ENCODE measurements at regions not wholly inside any gene's neighbourhood (a gene's known extent, or its start where the extent isn't known, plus 50 kb on each side); places are given as distances from the start of the nearest gene placed in this dataset.

GRCh38 chr3:124395162-124395561 lies 335.1 kb upstream of the UMPS start:
- H3K4me1 ChIP-seq (ENCODE audit: insufficient read depth, low read length): no peaks in the 10 kb centered on the region
- no peaks in the 10 kb centered on the region for H3K9me3 ChIP-seq (ENCODE audit: low read depth, low read length)
- no peak overlapping the region for H3K4me3 ChIP-seq (ENCODE audit: low read length)
- peaks cover 2% of the 10 kb centered on the region for H3K27me3 ChIP-seq (ENCODE audit: insufficient read depth, low read length)

GRCh38 chr3:124395584-124396338 lies 334.5 kb upstream of the UMPS start:
- Histone ChIP-seq H3K4me3 (ENCODE audit: low read length) (no peak overlapping the region), H3K27me3 (ENCODE audit: insufficient read depth, low read length) (peaks cover 2% of the 10 kb centered on the region), H3K9me3 (ENCODE audit: low read depth, low read length) (no peaks in the 10 kb centered on the region), H3K4me1 (ENCODE audit: insufficient read depth, low read length) (no peaks in the 10 kb centered on the region)

- H3K9me3 ChIP-seq (ENCODE audit: low read depth, low read length): no peaks in the 10 kb centered on the region
- no peaks in the 10 kb centered on the region for H3K4me1 ChIP-seq (ENCODE audit: insufficient read depth, low read length)
- peaks cover under 1% of the 10 kb centered on the region for H3K27me3 ChIP-seq (ENCODE audit: insufficient read depth, low read length)
- no peak overlapping the region for H3K4me3 ChIP-seq (ENCODE audit: low read length)
Measured at GRCh38 chr3:124396339-124396950, 333.8 kb upstream of the UMPS start.

- H3K27me3 ChIP-seq (ENCODE audit: insufficient read depth, low read length): no peaks in the 10 kb centered on the region
- no peak overlapping the region for H3K4me3 ChIP-seq (ENCODE audit: low read length)
- H3K4me1 ChIP-seq (ENCODE audit: insufficient read depth, low read length): no peaks in the 10 kb centered on the region
- H3K9me3 ChIP-seq (ENCODE audit: low read depth, low read length): no peaks in the 10 kb centered on the region
Measured at GRCh38 chr3:124397088-124397487, 333.2 kb upstream of the UMPS start.

GRCh38 chr3:124398594-124398993 lies 331.7 kb upstream of the UMPS start:
- no peaks in the 10 kb centered on the region for H3K4me1 ChIP-seq (ENCODE audit: insufficient read depth, low read length)
- no peak overlapping the region for H3K4me3 ChIP-seq (ENCODE audit: low read length)
- H3K9me3 ChIP-seq (ENCODE audit: low read depth, low read length): no peaks in the 10 kb centered on the region
- no peaks in the 10 kb centered on the region for H3K27me3 ChIP-seq (ENCODE audit: insufficient read depth, low read length)

- H3K27me3 ChIP-seq (ENCODE audit: insufficient read depth, low read length): peaks cover 3% of the 10 kb centered on the region
- H3K4me3 ChIP-seq (ENCODE audit: low read length): no peak overlapping the region
- no peaks in the 10 kb centered on the region for H3K9me3 ChIP-seq (ENCODE audit: low read depth, low read length)
- no peaks in the 10 kb centered on the region for H3K4me1 ChIP-seq (ENCODE audit: insufficient read depth, low read length)
Measured at GRCh38 chr3:124401843-124402242, 328.4 kb upstream of the UMPS start.

- Histone ChIP-seq H3K4me3 (ENCODE audit: low read length) (no peak overlapping the region), H3K9me3 (ENCODE audit: low read depth, low read length) (no peaks in the 10 kb centered on the region), H3K27me3 (ENCODE audit: insufficient read depth, low read length) (peaks cover 3% of the 10 kb centered on the region), H3K4me1 (ENCODE audit: insufficient read depth, low read length) (no peaks in the 10 kb centered on the region)
Measured at GRCh38 chr3:124402791-124403190, 327.5 kb upstream of the UMPS start.

GRCh38 chr3:124404621-124405020 lies 325.6 kb upstream of the UMPS start:
- Histone ChIP-seq H3K27me3 (ENCODE audit: insufficient read depth, low read length) (peaks cover 3% of the 10 kb centered on the region), H3K9me3 (ENCODE audit: low read depth, low read length) (no peaks in the 10 kb centered on the region), H3K4me3 (ENCODE audit: low read length) (no peak overlapping the region), H3K4me1 (ENCODE audit: insufficient read depth, low read length) (no peaks in the 10 kb centered on the region)

- H3K9me3 ChIP-seq (ENCODE audit: low read depth, low read length): no peaks in the 10 kb centered on the region
- peaks cover 3% of the 10 kb centered on the region for H3K27me3 ChIP-seq (ENCODE audit: insufficient read depth, low read length)
- H3K4me3 ChIP-seq (ENCODE audit: low read length): no peak overlapping the region
- no peaks in the 10 kb centered on the region for H3K4me1 ChIP-seq (ENCODE audit: insufficient read depth, low read length)
Measured at GRCh38 chr3:124407260-124407659, 323.0 kb upstream of the UMPS start.

- Histone ChIP-seq H3K9me3 (ENCODE audit: low read depth, low read length) (no peaks in the 10 kb centered on the region), H3K4me3 (ENCODE audit: low read length) (no peak overlapping the region), H3K4me1 (ENCODE audit: insufficient read depth, low read length) (no peaks in the 10 kb centered on the region), H3K27me3 (ENCODE audit: insufficient read depth, low read length) (peaks cover 3% of the 10 kb centered on the region)
Measured at GRCh38 chr3:124409650-124410275, 320.5 kb upstream of the UMPS start.

GRCh38 chr3:124410471-124410870 lies 319.8 kb upstream of the UMPS start:
- Histone ChIP-seq H3K4me3 (ENCODE audit: low read length) (no peak overlapping the region), H3K27me3 (ENCODE audit: insufficient read depth, low read length) (peaks cover 3% of the 10 kb centered on the region), H3K9me3 (ENCODE audit: low read depth, low read length) (no peaks in the 10 kb centered on the region), H3K4me1 (ENCODE audit: insufficient read depth, low read length) (no peaks in the 10 kb centered on the region)

GRCh38 chr3:124411728-124412127 lies 318.5 kb upstream of the UMPS start:
- no peaks in the 10 kb centered on the region for H3K4me1 ChIP-seq (ENCODE audit: insufficient read depth, low read length)
- no peak overlapping the region for H3K4me3 ChIP-seq (ENCODE audit: low read length)
- no peaks in the 10 kb centered on the region for H3K9me3 ChIP-seq (ENCODE audit: low read depth, low read length)
- no peaks in the 10 kb centered on the region for H3K27me3 ChIP-seq (ENCODE audit: insufficient read depth, low read length)

- H3K4me3 ChIP-seq (ENCODE audit: low read length): no peak overlapping the region
- H3K27me3 ChIP-seq (ENCODE audit: insufficient read depth, low read length): no peaks in the 10 kb centered on the region
- H3K4me1 ChIP-seq (ENCODE audit: insufficient read depth, low read length): no peaks in the 10 kb centered on the region
- H3K9me3 ChIP-seq (ENCODE audit: low read depth, low read length): no peaks in the 10 kb centered on the region
Measured at GRCh38 chr3:124412644-124413043, 317.6 kb upstream of the UMPS start.

- Histone ChIP-seq H3K9me3 (ENCODE audit: low read depth, low read length) (no peaks in the 10 kb centered on the region), H3K27me3 (ENCODE audit: insufficient read depth, low read length) (no peaks in the 10 kb centered on the region), H3K4me1 (ENCODE audit: insufficient read depth, low read length) (no peaks in the 10 kb centered on the region), H3K4me3 (ENCODE audit: low read length) (no peak overlapping the region)
Measured at GRCh38 chr3:124413393-124413792, 316.9 kb upstream of the UMPS start.

- H3K4me3 ChIP-seq (ENCODE audit: low read length): no peak overlapping the region
Measured at GRCh38 chr3:124413989-124414598, 316.2 kb upstream of the UMPS start.

More at GRCh38 chr3:124413989-124414598, 316.2 kb upstream of the UMPS start:
- Histone ChIP-seq H3K27me3 (ENCODE audit: insufficient read depth, low read length) (no peaks in the 10 kb centered on the region), H3K4me1 (ENCODE audit: insufficient read depth, low read length) (no peaks in the 10 kb centered on the region), H3K9me3 (ENCODE audit: low read depth, low read length) (no peaks in the 10 kb centered on the region)

Measured in mononuclear cell (primary cell).